GM23338 (cell line): ENCODE measurements at regions not wholly inside any gene's neighbourhood (a gene's known extent, or its start where the extent isn't known, plus 50 kb on each side); places are given as distances from the start of the nearest gene placed in this dataset.

Source experiments
- EZH2 ChIP-seq: fragments of 200-600 bp; sonication (generic); IDR thresholded peaks from one replicate; pipeline ENCODE4 v1.8.0; 2017; ENCODE audit warnings: antibody characterized with exemption, mild to moderate bottlenecking, low read depth; ENCODE audit not compliant: unreplicated experiment
- EZH2phosphoT487 ChIP-seq: fragments of 200-600 bp; sonication (generic); IDR thresholded peaks from one replicate; pipeline ENCODE4 v1.8.1; 2018; ENCODE audit warnings: antibody characterized with exemption; ENCODE audit not compliant: unreplicated experiment
- JUNB ChIP-seq: IDR thresholded peaks from one replicate; pipeline ENCODE4 v1.6.1; 2016; ENCODE audit warnings: antibody characterized with exemption; ENCODE audit not compliant: unreplicated experiment
- POLR2AphosphoS5 ChIP-seq: IDR thresholded peaks from 2 replicates; pipeline ENCODE4 v1.6.1; 2016; ENCODE audit warnings: antibody characterized with exemption, low read depth
- REST ChIP-seq: IDR thresholded peaks from one replicate; pipeline ENCODE4 v1.6.1; 2018; ENCODE audit warnings: antibody characterized with exemption; ENCODE audit not compliant: unreplicated experiment
- ZNF114 ChIP-seq: fragments of 250-450 bp; sonication (Bioruptor Pico); IDR thresholded peaks from 2 replicates; pipeline ENCODE4 v1.5.0; 2020; ENCODE audit warnings: mild to moderate bottlenecking, moderate library complexity
- TF ChIP-seq, protein P1 (sequence below), 2 experiments: fragments of 200-600 bp in 1 of 2; sonication (generic) in 1 of 2; conservative IDR thresholded peaks; 2 replicates each; pipeline versions ENCODE4 v1.5.1 to v1.6.1; 2016 to 2017; ENCODE audit warnings: antibody characterized with exemption in 2 of 2, low read depth in 2 of 2, mild to moderate bottlenecking in 2 of 2, moderate library complexity in 1 of 2

GRCh38 chr5:103452666-103453065, 109.9 kb downstream of the NUDT12 start:
- no peak for TF ChIP-seq REST
- no peak for TF ChIP-seq ZNF114 (CRISPR knock-in tag)
- TF ChIP-seq POLR2AphosphoS5: no peak
- no peak for TF ChIP-seq EZH2phosphoT487
- TF ChIP-seq, protein P1, sequence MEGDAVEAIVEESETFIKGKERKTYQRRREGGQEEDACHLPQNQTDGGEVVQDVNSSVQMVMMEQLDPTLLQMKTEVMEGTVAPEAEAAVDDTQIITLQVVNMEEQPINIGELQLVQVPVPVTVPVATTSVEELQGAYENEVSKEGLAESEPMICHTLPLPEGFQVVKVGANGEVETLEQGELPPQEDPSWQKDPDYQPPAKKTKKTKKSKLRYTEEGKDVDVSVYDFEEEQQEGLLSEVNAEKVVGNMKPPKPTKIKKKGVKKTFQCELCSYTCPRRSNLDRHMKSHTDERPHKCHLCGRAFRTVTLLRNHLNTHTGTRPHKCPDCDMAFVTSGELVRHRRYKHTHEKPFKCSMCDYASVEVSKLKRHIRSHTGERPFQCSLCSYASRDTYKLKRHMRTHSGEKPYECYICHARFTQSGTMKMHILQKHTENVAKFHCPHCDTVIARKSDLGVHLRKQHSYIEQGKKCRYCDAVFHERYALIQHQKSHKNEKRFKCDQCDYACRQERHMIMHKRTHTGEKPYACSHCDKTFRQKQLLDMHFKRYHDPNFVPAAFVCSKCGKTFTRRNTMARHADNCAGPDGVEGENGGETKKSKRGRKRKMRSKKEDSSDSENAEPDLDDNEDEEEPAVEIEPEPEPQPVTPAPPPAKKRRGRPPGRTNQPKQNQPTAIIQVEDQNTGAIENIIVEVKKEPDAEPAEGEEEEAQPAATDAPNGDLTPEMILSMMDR (conservative IDR thresholded peaks at IDR 0.05; ENCODE audit: low read depth in 2 of 2): no peak
- no peak for TF ChIP-seq EZH2
- TF ChIP-seq JUNB: no peak
